Urinary bladder (tissue), 3 donors: ENCODE measurements at regions not wholly inside any gene's neighbourhood (a gene's known extent, or its start where the extent isn't known, plus 50 kb on each side); places are given as distances from the start of the nearest gene placed in this dataset.

Source experiments
- DNase-seq: peaks from one replicate; pipeline ENCODE4 v3.0.0-alpha.2; 2015; ENCODE audit errors: extremely low spot score
- H3K27ac ChIP-seq: one replicate; pipeline ENCODE4 v1.5.1; 2013; ENCODE audit warnings: low read depth, mild to moderate bottlenecking, moderate library complexity
- H3K36me3 ChIP-seq: one replicate; pipeline ENCODE4 v1.6.1; 2013; ENCODE audit warnings: mild to moderate bottlenecking, moderate library complexity; ENCODE audit not compliant: insufficient read depth
- H3K4me1 ChIP-seq: one replicate; pipeline ENCODE4 v1.6.1; 2013; ENCODE audit warnings: mild to moderate bottlenecking, moderate library complexity; ENCODE audit not compliant: insufficient read depth
- H3K4me3 ChIP-seq: one replicate; pipeline ENCODE4 v1.5.1; 2013; ENCODE audit warnings: low read depth, low read length
- WGBS: extraction: QIAGEN DNeasy Blood & Tissue Kit; methylation state at CpG from one replicate; pipeline ENCODE4 v1.1.7; 2013; 5-methylcytosine and 5-hydroxymethylcytosine counted together
- donor health status: healthy with polysubstance abuse.
- donor health status: healthy.

- Histone ChIP-seq H3K4me1 (no peaks in the 10 kb centered on the region), H3K4me3 (no peak overlapping the region), H3K36me3 (no peaks in the 10 kb centered on the region), H3K27ac (no peak overlapping the region)
- no peak for DNase-seq
Observed at GRCh38 chr2:185128346-185128745, 530.0 kb downstream of the ZNF804A start.

- Histone ChIP-seq H3K4me1 (no peaks in the 10 kb centered on the region), H3K27ac (no peak overlapping the region), H3K36me3 (no peaks in the 10 kb centered on the region), H3K4me3 (no peak overlapping the region)
- WGBS, result 65% methylated on average over 2 of the region's 2 CpGs
- DNase-seq, result no peak
Observed at GRCh38 chr2:185128996-185129395, 530.7 kb downstream of the ZNF804A start.

DNA sequence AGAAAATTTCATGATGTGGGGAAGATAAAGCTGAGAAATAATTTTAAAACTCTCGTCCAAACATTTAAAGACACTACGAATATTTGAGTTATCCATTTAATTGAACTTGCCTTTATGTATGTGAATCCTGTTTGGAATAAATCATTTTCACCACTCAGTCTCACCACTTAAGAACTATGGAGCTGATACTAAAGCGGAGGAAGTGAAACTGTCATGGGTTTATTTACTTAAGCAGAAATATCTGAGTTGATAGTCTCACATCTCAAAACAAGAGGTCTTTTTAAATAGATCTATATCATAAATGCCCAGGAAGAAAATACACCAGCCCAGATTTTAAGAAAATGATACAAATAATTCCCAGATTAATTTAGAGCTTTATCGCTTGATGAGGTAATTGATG is 532.4 kb downstream of the ZNF804A start:
- no peak overlapping the region for H3K27ac ChIP-seq
- DNase-seq, result no peak
- H3K36me3 ChIP-seq, result no peaks in the 10 kb centered on the region
- no peak overlapping the region for H3K4me3 ChIP-seq
- 73% methylated on average over 4 of the region's 4 CpGs for WGBS
- H3K4me1 ChIP-seq, result no peaks in the 10 kb centered on the region

GRCh38 chr2:185132501-185133041 is 534.2 kb downstream of the ZNF804A start:
- DNase-seq, result no peak
- H3K27ac ChIP-seq, result no peak overlapping the region
- no peaks in the 10 kb centered on the region for H3K4me1 ChIP-seq
- no peaks in the 10 kb centered on the region for H3K36me3 ChIP-seq
- 96% methylated on average over 39 of the region's 39 CpGs for WGBS
- H3K4me3 ChIP-seq, result no peak overlapping the region

- Histone ChIP-seq H3K27ac (no peak overlapping the region), H3K4me3 (no peak overlapping the region), H3K36me3 (no peaks in the 10 kb centered on the region), H3K4me1 (no peaks in the 10 kb centered on the region)
- no peak for DNase-seq
Observed at GRCh38 chr2:185137700-185138099, 539.4 kb downstream of the ZNF804A start.

DNA sequence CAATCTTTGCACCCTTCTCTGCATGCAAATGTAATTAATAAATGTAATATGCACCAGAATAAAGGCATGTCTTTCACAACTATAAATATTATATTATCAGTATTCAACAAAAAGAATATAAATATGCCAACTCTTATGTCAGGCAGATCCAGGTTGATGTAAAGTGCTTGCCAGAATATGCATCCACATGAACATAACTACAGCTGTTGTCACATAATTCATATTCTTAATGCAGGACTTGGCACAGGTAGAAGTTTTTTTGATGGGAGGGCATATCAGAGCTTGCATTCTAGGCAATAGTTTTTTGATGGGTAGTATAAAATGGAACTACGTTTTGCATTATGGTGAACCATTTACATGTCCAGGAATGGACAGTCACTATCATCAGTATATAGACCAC is 544.3 kb downstream of the ZNF804A start:
- Histone ChIP-seq H3K4me3 (no peak overlapping the region), H3K27ac (no peak overlapping the region), H3K36me3 (no peaks in the 10 kb centered on the region), H3K4me1 (no peaks in the 10 kb centered on the region)
- no peak for DNase-seq
- 73% methylated on average over 1 of the region's 1 CpG for WGBS

GRCh38 chr2:185144159-185144919 is 546.0 kb downstream of the ZNF804A start:
- Histone ChIP-seq H3K36me3 (no peaks in the 10 kb centered on the region), H3K27ac (no peak overlapping the region), H3K4me3 (no peak overlapping the region), H3K4me1 (no peaks in the 10 kb centered on the region)
- no peak for DNase-seq
- 85% methylated on average over 7 of the region's 7 CpGs for WGBS

DNA sequence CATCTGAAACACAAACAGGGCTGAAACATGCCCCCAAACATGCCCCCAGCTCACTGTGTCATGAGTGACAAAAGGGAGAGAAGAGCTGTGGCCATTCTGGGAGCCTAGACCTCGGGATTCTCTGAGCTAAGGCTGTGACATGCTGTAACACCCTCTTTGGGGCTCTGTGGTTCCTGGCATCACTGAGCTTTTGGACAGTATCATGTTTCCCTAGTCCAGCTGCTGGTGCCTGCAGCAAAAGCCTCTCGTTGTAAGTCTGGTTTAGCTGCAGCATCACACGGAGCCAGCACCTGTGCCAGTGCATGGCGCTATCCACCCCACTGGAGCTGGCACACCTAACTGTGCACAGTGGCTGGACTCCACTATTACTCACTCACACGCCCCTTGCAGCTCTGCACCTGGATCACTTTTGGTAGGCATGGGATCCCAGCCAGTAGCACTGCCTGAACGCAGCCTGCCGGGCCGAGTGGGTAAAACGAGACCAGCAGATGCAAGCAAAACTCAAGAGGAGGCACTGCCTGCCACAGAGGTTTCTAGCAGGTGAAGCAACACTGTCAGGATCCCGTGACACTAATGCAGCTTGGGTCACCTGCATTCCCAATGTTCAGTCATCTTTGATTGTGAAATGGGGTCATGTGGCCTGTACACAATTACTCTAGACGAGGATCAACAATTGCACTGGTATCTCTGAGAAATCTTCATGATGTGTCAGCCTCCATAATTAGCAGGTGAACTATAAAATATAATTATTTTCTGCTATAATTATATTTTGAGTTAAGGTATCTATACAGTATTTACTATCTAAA is 547.2 kb downstream of the ZNF804A start:
- Histone ChIP-seq H3K4me1 (no peaks in the 10 kb centered on the region), H3K36me3 (no peaks in the 10 kb centered on the region), H3K27ac (no peak overlapping the region), H3K4me3 (no peak overlapping the region)
- DNase-seq, result no peak
- 88% methylated on average over 11 of the region's 11 CpGs for WGBS

DNA sequence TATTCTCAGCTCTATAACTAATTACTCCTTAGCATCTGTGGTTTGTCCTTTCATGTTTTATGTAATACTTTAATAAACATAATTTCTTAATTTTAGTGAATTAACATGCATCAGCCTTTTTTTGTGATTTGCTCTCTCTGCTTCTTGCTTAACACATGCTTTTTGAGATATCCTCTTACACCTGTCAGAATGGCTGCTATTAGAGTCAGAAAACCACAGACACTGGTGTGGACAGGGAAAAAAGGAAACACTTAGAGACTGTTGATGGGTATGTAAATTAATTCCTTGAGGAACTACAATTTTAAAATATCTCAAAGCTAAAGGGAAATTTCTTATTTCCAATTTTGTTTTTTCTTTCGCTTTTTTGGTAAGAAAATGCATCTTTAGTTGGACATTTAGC is 549.0 kb downstream of the ZNF804A start:
- no peak for DNase-seq
- Histone ChIP-seq H3K27ac (no peak overlapping the region), H3K4me1 (no peaks in the 10 kb centered on the region), H3K4me3 (no peak overlapping the region), H3K36me3 (no peaks in the 10 kb centered on the region)
- 91% methylated on average over 1 of the region's 1 CpG for WGBS

- no peak for DNase-seq
- no peaks in the 10 kb centered on the region for H3K4me1 ChIP-seq
- 61% methylated on average over 3 of the region's 3 CpGs for WGBS
- H3K36me3 ChIP-seq, result no peaks in the 10 kb centered on the region
- no peak overlapping the region for H3K4me3 ChIP-seq
- H3K27ac ChIP-seq, result no peak overlapping the region
Observed at GRCh38 chr2:185152186-185152585, 553.9 kb downstream of the ZNF804A start.

DNA sequence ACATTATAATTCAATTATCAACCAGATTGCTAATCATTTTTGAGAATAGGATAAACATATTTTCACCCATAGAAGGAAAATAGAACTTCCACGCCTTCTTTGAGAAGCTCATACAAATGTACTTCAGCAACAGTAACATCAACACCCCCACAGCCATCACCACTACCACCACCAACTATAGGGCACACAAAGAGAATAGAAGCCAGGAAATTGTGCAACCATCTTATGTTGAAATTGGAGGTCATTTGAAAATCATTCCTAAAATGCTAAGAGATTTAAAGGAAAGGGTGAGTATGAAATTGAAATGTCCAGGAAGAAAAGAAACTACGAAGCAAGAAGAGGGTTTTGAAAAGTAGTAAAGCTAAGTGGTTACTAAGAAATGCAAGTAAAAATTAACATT is 563.4 kb downstream of the ZNF804A start:
- WGBS, result 89% methylated on average over 2 of the region's 2 CpGs

GRCh38 chr2:185174353-185174752 is 564.3 kb upstream of the FSIP2 start:
- 91% methylated on average over 1 of the region's 1 CpG for WGBS
- Histone ChIP-seq H3K36me3 (no peaks in the 10 kb centered on the region), H3K27ac (no peak overlapping the region), H3K4me1 (no peaks in the 10 kb centered on the region), H3K4me3 (no peak overlapping the region)
- DNase-seq, result no peak

More for the DNA sequence above, 563.4 kb downstream of the ZNF804A start:
- no peak overlapping the region for H3K4me3 ChIP-seq
- no peaks in the 10 kb centered on the region for H3K36me3 ChIP-seq
- DNase-seq, result no peak
- no peaks in the 10 kb centered on the region for H3K4me1 ChIP-seq
- H3K27ac ChIP-seq, result no peak overlapping the region

- no peak overlapping the region for H3K4me3 ChIP-seq
- no peak overlapping the region for H3K27ac ChIP-seq
- no peaks in the 10 kb centered on the region for H3K36me3 ChIP-seq
- DNase-seq, result no peak
- WGBS, result 60% methylated on average over 3 of the region's 3 CpGs
- H3K4me1 ChIP-seq, result no peaks in the 10 kb centered on the region
Observed at GRCh38 chr2:185179743-185180142, 558.9 kb upstream of the FSIP2 start.

DNA sequence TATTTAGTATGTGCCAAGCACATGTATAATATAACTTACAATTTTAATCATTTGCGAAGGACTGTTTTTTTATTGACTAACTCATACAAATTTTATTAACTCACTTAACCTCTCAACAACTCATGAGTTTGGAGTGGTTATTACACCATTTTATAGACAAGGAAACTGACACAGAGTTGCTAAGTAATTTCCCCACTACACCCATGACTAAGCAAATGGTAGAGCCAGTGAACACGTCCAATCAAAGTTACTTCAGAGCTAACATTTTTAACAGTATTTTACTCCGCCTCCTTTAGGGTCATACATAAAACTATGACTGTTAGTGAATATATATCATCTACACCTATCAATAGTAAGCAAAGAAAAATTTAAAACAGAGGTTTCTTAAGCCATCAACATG is 556.7 kb upstream of the FSIP2 start:
- WGBS, result 82% methylated on average over 3 of the region's 3 CpGs
- DNase-seq, result no peak
- no peaks in the 10 kb centered on the region for H3K4me1 ChIP-seq
- no peak overlapping the region for H3K4me3 ChIP-seq
- H3K27ac ChIP-seq, result no peak overlapping the region
- no peaks in the 10 kb centered on the region for H3K36me3 ChIP-seq
